HL-60/S4 (cell line): ENCODE measurements at regions not wholly inside any gene's neighbourhood (a gene's known extent, or its start where the extent isn't known, plus 50 kb on each side); places are given as distances from the start of the nearest gene placed in this dataset.

ENCODE experiments used
- in situ Hi-C: fragments of 300-500 bp; cut with MboI; formaldehyde crosslinking; loops from 2 replicates; pipeline ENCODE4 v1.14.3; 2022; ENCODE audit warnings: low sequenced_read_pairs

- in situ Hi-C loops = no loop called here
Measured at GRCh38 chr18:73748731-73749130, 398.9 kb downstream of the FBXO15 start.

- in situ Hi-C loops = no loop called here
Measured at GRCh38 chr18:73746101-73746500, 401.5 kb downstream of the FBXO15 start.

GRCh38 chr18:73742957-73743356 lies 404.7 kb downstream of the FBXO15 start:
- in situ Hi-C loops = no loop called here

GRCh38 chr18:73741946-73742345 lies 405.7 kb downstream of the FBXO15 start:
- in situ Hi-C loops = no loop called here

GRCh38 chr18:73739098-73739497 lies 408.5 kb downstream of the FBXO15 start:
- in situ Hi-C loops = no loop called here

GRCh38 chr18:73737990-73738389 lies 409.6 kb downstream of the FBXO15 start:
- in situ Hi-C loops = no loop called here

GRCh38 chr18:73735836-73736235 lies 411.8 kb downstream of the FBXO15 start:
- in situ Hi-C loops = no loop called here

GRCh38 chr18:73733806-73734314 lies 413.8 kb downstream of the FBXO15 start:
- in situ Hi-C loops = no loop called here

GRCh38 chr18:73733376-73733775 lies 414.3 kb downstream of the FBXO15 start:
- in situ Hi-C loops = no loop called here

GRCh38 chr18:73728657-73729056 lies 419.0 kb downstream of the FBXO15 start:
- in situ Hi-C loops = no loop called here

GRCh38 chr18:73724958-73725357 lies 422.7 kb downstream of the FBXO15 start:
- in situ Hi-C loops = no loop called here

- in situ Hi-C loops = no loop called here
Measured at GRCh38 chr18:73719611-73720010, 428.0 kb downstream of the FBXO15 start.

- in situ Hi-C loops = no loop called here
Measured at GRCh38 chr18:73717570-73717969, 430.1 kb downstream of the FBXO15 start.

GRCh38 chr18:73715210-73715670 lies 432.4 kb downstream of the FBXO15 start:
- in situ Hi-C loops = no loop called here

GRCh38 chr18:73714466-73714865 lies 433.2 kb downstream of the FBXO15 start:
- in situ Hi-C loops = no loop called here

GRCh38 chr18:73711256-73711655 lies 436.4 kb downstream of the FBXO15 start:
- in situ Hi-C loops = no loop called here

GRCh38 chr18:73708591-73708990 lies 439.0 kb downstream of the FBXO15 start:
- in situ Hi-C loops = no loop called here

GRCh38 chr18:73707035-73707434 lies 440.6 kb downstream of the FBXO15 start:
- in situ Hi-C loops = no loop called here

- in situ Hi-C loops = no loop called here
Measured at GRCh38 chr18:73697353-73697752, 450.3 kb downstream of the FBXO15 start.

GRCh38 chr18:73696698-73697097 lies 450.9 kb downstream of the FBXO15 start:
- in situ Hi-C loops = no loop called here

GRCh38 chr18:73696171-73696570 lies 451.5 kb downstream of the FBXO15 start:
- in situ Hi-C loops = no loop called here

GRCh38 chr18:73693091-73693490 lies 454.5 kb downstream of the FBXO15 start:
- in situ Hi-C loops = no loop called here

- in situ Hi-C loops = no loop called here
Measured at GRCh38 chr18:73691624-73692023, 456.0 kb downstream of the FBXO15 start.
